HG03066 (cell line): ENCODE measurements at regions not wholly inside any gene's neighbourhood (a gene's known extent, or its start where the extent isn't known, plus 50 kb on each side); places are given as distances from the start of the nearest gene placed in this dataset.

Experiments used
- ATAC-seq: cut with Tn5 transposase; IDR thresholded peaks from one replicate; pipeline ENCODE4 v1.9.1; 2021; ENCODE audit warnings: low read depth; ENCODE audit not compliant: unreplicated experiment

DNA sequence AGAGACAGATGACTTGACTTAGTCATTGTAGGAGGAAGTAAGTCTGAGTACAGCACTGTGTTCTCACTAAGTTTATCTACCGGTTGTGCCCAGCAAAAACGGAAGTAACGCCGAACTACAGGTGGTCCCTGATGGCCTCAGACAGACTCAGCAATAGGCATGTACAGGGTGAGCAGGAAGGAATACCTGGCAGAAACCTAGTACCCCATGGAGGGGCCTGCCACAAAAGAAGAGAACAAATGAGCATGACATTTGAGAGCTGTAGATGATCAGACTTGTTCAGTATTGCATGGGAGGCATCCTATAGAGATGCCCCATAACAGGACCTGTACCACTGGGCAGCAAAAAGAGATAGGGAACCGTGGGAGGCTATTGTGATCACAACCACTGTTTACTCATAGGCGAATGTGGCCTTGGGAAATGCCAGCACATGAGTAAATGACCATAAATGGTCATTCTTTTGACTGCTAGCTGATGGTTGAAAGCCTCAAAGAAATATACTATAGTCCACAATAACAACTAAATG is 106.4 kb upstream of the TAB2 start:
- ATAC-seq = peak; percentile 63

DNA sequence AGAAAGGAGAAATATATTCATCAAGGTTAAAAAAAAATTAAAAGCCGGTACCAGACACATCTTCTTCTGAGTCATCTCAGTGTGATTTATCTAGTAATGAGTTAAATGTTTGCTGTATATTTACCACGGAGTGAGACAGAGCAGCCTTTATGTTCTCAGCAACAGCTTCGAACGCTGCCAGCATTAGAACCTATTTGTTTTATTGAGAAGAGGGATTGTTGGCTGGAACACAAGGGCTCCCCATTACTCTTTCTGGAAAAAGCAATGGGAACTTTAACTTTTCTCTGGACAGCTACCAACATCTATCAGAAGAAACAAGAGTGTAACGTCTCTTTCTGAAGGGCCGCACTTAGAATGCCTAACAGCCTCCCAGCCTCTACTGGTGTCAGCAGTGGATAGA is 105.3 kb upstream of the TAB2 start:
- no peak for ATAC-seq

DNA sequence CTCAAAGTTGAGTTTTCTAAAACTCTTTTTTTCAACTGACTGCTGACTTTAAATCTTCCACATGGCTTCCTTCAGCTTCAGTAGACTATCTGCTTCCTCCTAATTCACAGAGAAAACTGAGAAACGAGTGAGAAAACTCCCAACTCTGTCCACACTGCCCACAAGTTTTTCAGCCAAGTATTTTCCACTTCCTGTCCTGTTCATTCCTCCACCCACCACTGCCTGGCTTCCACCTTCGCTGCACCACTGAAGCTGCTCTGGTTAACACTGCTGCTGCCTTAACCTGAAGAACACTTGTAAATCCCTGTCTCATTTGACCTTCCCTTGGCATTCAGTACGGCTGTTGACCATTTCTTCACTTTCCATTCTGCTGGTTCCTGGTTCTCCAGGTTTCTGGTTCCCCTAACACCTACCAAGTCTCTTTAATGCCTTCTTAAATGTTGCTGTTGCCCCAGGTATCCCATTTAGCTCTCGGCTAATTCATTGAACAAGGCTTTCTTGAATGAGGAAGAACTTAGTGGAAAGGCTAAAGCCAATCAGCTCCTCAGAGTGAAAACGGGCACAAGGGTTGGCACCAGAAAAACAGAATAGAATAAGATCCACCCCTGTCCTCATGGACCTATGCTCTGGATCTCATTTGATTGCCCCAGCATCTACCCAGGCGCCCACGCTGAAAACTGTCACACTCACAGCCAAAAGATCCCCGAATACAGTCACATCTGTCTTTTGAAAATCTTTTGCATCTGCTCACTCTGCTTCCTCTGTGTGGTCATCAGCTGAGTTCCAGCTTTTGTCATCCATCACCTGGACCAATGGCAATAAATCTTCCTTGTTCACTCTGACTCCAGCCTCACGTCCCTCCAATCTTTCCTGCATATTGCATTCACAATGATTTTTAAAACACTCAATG is 104.4 kb upstream of the TAB2 start:
- peak; percentile 24 for ATAC-seq

DNA sequence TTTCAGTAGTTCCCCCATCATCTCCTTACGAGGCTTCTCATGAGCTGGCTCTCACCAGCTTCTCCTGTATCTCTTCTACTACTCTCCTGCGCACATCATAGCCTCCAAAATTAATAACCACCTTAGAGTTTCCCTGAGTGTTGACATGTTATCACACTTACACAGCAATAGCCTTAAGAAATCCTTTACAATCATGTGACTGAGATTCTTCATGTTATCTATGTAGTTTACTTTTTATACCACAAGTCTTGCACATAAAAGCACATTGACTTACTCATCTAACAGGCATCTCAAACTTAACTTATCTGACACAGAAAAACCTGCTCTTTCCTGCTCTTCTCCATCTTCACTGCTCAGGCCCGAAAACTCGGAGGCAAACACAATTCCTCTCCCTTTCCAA is 103.7 kb upstream of the TAB2 start:
- no peak for ATAC-seq

DNA sequence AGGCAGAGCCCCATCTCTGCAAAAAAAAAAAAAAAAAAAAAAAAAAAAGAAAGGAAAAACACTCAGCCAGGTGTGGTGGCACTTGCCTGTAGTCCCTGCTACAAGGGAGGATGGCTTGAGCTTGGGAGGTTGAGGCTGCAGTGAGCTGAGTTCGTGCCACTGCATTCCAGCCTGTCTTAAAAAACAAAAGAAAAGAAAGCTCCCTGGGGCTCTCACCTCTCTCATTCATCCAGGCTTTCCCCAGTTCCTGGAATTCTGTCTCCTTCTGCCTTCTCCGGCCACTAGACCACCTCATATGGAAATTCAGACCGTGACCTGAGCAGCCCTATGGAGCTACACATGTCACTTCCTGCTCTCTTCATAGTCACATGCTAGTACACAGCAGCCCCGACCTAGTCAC is 101.1 kb upstream of the TAB2 start:
- no peak for ATAC-seq

DNA sequence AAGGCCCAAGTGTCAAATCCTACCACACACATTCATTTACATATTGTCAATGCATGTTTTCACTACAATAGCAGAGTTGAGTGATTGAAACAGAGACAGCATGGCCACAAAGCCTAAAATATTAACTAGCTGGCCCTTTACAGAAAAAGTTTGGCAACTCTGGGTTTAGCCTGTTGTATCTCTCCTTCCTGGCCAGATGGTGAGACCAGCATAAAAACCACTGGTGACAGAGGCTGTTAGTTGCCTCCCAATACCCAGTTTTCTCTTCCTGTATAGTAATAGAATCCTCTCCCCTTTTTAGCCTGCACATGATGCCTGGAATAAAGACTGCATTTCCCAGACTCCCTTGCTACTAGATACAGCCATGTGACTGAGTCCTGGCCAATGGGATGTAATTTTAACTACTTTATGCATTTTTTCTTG is 100.0 kb upstream of the TAB2 start:
- ATAC-seq = peak; percentile 63

DNA sequence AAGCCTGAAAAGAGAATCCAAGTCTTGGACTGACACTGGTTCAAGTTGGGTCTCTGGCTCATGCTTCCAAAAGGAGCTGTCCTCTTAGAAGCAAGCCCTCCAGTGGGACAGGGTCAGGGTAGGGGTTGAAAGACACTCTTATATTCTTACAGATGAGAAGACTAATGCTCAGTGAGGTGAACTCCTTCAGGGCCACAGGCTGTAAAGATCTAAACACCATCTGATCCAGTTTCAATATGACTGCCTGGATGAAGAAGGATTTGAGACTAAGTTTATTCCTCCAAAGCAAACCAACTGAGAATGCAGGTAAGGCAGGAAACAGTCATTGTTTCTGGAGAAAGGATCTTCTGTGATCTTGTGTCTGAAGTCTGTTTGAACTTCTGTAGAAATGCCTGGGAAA is 99.0 kb upstream of the TAB2 start:
- no peak for ATAC-seq

DNA sequence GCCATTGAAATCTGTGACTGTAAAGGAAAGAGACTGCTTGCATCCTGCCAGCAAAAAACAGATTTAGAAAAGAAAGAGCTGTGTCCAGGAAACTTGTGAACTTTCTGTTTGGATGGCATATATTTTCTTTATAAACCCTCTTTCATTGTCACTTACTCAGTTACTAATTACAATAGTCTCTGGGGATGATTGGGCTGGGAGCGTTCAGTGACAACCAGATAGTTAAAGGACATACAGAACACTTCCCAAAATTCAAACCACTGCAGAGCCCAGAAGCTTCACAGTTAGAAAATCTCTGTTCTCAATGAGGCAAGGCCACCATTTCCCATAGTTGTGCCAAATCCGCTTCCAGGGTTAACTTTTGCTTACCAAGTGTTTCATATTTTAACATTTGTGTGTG is 98.6 kb upstream of the TAB2 start:
- no peak for ATAC-seq

DNA sequence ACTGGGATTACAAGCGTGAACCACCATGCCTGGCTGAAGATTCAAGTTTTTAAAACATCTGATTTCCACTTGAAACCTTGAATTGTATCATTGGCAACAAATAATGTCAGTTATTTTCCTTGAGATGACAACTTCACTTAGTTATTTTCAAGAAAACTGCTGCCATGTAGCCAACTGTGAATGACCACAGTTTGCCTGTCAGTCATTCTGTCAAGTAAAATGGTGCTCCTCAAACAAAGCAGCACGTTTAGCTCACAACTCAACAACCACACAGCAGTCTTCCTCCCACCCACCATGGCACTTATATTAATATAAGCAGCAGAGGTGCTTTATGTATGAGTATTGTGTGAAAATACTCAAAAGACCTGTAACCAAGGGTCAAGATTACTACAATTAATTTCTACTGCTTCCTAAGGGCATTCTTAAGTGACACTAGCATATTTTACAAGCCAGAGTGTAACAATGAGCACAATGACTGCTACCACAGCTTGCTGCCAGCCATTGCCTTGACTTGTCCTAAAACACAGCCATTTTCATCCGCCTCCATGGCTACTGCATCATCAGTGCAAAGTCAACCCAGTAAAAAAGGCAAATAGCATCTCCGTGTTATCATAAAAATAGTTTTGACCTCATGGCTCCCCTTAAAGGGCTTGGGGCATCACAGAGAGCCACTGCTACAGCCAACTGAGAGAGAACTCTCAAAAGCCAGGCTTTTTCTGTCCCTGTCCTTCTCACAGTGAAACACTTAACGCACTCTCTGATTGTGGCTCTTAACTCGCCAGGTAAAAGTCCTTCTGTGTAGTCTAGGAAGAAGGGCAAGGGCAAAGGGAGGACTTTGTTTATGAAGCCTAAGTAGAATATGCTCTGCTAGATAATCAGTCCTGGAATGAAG is 96.4 kb upstream of the TAB2 start:
- ATAC-seq = no peak

DNA sequence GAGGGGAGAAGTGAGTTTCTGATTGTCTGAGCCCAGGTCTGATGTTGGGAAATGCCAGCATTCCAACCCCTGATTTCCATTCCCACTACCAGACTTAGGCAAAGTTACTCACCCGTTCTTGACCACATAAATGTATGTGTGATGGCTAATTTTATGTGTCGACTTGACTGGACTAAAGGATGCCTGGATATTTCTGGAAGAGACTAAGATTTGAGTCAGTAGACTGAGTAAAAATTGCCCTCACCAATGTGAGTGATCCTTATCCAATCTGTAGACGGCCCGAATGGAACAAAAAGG is 95.8 kb upstream of the TAB2 start:
- ATAC-seq = no peak

DNA sequence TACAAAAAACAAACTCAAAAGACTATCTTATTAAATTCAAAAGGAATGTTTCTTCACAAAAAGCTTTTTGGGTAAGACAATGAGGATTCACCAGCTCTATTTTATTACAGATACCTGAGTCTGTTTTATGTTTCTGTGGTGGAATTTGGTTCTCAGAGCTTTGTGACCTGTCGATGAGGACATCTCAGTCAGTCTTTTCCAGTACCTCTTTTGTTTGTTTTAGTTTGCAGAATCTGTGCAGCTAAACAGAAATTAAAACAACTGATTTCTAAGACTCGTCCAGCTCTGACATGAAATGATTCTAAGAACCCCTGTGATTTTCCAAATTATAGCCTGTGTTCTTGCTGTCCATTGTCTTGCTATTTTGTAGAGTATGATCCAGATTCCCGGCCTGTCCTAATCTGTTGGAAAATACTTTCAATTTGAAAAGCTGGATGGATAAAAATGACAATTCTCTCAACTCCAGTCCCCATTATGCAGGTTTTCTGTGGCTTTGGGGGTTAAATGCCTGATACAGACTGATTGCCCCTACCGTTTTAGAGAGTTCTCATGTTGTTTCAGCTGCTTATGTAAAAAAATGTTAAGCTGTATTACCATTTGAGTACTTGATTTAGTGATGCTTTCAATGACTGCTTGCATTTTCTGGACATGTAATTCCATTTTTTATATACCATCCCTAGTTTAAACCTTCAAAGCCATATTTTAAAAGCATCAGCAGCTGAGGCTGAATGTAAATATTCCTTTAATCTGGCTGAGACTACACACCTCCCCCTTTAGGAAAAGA is 94.2 kb upstream of the TAB2 start:
- ATAC-seq = no peak

DNA sequence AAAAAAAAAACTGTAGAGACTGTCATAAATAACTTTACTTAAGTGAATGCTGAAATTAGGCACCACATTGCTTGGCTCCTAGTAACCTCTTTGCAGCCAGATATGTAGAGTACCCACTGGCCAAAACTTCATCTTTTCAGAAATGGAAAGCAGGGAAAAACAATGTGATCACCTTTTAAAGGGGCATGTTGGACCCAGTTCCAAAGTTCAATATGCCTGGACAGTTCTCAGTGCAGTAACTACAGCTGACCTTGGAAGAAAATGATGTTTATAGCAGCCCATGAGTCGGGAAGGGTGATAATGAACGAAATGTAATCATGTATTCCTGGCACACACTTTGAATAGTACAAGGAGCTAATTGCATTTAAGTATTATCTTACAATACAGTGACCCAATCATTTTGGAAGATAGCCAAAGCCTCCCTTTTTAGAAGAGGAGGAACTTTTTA is 93.6 kb upstream of the TAB2 start:
- ATAC-seq = no peak

DNA sequence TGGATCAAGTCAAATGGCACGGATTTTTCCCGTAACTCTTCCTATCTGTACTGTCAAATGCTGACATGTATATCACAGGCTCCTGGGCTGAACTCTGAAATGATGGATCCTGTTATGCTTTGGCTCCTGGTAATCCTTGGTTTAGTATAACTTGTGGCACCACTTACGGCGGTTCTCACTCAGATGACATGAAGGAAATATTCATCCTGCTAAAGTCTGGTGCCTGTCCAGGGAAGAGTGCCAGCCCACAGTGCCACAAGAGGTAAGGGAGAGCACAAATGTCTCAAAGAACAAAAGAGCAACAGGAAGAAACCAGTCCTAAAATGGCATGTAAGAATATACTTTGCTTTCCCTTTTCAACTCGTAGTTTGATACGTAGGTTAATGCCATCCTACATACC is 93.1 kb upstream of the TAB2 start:
- ATAC-seq = no peak

DNA sequence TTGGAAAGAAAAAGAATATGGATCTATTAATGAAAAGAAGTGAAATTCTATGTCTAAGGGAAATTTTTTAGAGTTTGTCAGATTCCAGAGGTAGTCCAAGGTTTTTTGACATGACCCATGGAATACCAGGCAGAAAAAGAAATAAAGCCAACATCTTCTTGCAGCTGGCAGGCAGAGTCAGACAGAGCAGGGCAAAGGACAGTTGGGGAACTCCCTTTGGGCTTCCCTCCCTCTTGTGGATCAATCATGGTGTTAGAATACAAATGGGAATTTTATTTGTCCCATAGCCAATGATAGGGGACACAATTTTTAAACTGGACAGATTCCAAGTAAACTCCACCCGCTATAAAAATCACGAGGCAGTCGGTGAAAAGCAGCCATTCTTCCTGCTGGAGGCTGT is 92.1 kb upstream of the TAB2 start:
- no peak for ATAC-seq

DNA sequence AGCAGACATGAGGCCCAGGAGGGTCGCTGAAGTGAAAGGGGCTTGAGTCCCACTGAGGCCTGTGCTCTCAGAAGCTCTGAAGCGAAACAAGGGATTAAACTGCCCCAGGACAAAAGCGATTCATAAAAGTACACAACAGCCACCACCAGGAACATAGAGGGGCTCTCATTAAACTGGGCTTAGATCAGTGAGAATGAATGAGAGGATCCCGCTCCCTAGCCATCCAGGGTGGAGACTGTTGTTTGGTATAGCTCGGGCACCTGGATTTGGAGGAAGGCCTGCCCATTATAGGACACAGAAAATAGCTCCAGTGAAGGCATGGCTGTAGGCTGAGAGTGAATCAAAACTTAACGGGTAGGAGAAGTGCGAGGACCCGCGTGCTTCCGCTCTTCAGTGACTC is 91.6 kb upstream of the TAB2 start:
- ATAC-seq = no peak

DNA sequence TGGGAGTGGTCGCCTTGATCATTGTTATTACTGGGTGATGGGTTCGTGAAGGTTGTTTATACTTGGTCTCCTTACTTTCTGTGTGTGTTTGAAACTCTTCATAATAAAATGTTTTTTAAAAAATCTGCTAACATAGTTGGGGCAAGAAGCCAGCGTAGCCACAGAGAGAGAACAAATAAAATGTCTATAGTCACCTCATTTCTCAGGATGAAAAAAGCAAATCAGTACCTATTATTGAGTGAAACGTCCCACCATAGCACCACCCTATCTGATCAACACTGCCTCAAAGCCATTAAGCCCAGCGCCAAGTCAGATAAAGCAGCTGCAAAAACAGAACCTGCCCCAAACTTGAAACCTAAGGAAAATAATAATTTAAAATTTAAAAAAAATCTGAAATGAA is 89.7 kb upstream of the TAB2 start:
- no peak for ATAC-seq

DNA sequence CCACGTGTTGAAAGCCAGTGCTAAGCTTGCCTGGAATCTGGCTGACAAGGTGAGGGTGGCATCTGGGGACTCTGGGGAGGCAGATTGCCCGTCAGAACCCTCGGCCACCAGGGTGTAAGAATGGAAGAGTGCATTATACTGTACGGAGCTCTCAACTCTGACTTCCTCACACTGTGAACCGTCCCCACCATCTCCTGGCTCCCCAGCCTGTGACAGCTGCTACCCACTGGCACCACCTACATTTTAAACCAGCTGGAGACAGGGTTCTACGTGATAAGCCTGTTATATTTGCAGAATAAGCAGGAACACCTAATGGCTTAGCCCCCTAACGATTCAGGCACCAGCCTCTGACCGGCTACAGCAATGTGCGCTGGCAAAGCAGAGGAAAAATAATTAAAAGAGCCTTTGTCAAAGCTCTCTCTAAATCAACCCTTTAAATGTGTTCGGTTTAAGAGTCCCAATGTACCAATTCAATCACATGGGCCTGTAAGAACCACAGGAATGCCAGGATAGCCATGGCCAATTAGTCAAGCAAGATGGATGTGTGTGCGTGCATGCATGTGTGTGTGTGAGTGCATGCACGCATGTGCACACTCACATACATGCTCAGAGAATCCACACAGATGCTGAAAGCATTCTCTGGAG is 89.1 kb upstream of the TAB2 start:
- no peak for ATAC-seq

DNA sequence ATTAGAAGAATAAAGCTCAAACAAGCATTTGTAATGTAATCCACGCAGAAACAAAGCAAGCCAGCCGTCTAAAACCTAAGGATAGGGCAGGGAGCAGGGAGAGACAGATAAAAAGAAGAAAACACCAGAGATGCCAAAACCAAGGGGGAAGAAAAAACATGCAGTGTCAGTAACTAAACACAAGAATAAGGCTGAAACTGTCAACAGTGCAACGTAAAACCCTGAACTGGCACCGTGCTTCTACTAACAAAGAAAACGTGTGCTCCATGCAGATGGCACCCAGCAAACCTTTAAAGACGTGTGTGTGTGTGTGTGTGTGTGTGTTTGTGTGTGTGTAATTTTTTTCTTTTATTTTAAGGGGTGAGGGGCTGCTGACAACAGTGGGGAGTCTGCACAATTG is 88.4 kb upstream of the TAB2 start:
- ATAC-seq = no peak

DNA sequence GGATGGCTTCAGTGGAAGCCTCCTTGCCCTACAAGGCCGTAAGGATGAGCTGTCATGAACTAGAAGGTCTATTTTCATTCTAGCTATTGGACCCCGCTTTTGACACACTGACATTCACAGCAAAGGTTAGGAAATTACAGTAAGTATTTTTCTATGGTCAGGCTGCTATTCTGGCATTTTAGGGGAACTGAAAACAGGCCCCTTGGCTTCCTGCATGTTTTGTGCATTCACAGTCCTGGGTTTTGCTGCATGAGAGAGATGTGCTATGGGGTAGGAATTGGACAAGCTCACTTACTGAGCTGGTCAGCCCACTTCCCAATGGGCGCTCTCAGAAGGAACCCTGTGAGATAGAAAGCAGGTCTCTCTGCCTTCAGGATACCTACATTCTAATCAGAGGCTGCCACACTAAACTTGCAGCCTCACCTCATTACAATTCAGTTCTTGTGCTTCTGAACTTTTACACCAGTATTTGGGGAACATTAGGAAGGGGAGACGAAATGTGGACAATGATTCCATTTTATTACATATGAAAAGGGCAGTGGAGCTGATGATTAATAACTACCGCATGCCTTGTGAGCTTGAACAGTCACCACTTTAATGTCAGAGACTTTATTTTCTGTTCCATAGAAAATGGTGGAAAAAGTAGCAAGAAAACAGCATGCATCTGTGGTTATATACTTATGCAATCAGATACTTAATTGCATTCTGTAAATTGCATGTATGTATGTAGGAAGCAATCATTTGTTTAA is 86.6 kb upstream of the TAB2 start:
- no peak for ATAC-seq

DNA sequence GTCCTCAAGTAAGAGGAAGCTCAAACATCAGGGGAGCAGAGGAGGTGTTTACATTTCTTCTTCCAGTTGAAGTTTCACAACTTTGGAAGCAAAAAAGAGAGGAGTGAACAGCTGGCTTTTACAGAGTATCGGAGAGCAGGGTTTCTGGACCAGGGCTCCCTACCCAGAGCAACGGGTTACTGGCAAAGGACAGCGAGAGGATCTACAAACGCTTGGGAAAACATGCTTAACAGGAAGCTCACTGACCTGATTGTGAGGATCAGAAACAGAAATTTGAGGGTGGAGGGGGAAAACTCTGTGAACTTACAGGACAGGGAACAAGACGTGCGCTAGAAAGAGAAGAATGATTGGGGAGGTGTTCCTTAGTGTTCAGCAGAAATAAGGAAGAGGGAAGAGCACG is 85.7 kb upstream of the TAB2 start:
- no peak for ATAC-seq
